GM23248 (cell line): ENCODE measurements at regions not wholly inside any gene's neighbourhood (a gene's known extent, or its start where the extent isn't known, plus 50 kb on each side); places are given as distances from the start of the nearest gene placed in this dataset.
"Not testable (repeated sequence)": the region's sequence is repeated elsewhere in the genome, so short reads cannot be mapped to it uniquely, and the experiment has no call there.

Experiments used
- DNase-seq: peaks from one replicate; pipeline ENCODE4 v3.0.0-alpha.2; 2015
- H2AFZ ChIP-seq: fragments of 200-600 bp; sonication (generic); 2 replicates; pipeline ENCODE4 v1.6.1; 2016; ENCODE audit warnings: antibody characterized with exemption
- H3F3A ChIP-seq: fragments of 200-600 bp; sonication (generic); 2 replicates; pipeline ENCODE4 v1.6.1; 2016; ENCODE audit warnings: mild to moderate bottlenecking, antibody characterized with exemption, mixed run types; ENCODE audit not compliant: insufficient read depth
- H3K27ac ChIP-seq: fragments of 200-600 bp; sonication (generic); 2 replicates; pipeline ENCODE4 v1.5.1; 2016; ENCODE audit warnings: mild to moderate bottlenecking
- H3K27me3 ChIP-seq: fragments of 200-600 bp; sonication (generic); replicated peaks from 2 replicates; pipeline ENCODE4 v1.6.1; 2016; ENCODE audit warnings: mild to moderate bottlenecking; ENCODE audit not compliant: insufficient read depth
- H3K36me3 ChIP-seq: fragments of 200-600 bp; sonication (generic); 2 replicates; pipeline ENCODE4 v1.6.1; 2016; ENCODE audit warnings: low read depth, mild to moderate bottlenecking
- H3K4me1 ChIP-seq: fragments of 200-600 bp; sonication (generic); 2 replicates; pipeline ENCODE4 v1.6.1; 2016; ENCODE audit warnings: mild to moderate bottlenecking; ENCODE audit not compliant: insufficient read depth
- H3K4me2 ChIP-seq: fragments of 200-600 bp; sonication (generic); one replicate; pipeline ENCODE4 v1.6.1; 2016; ENCODE audit warnings: mild to moderate bottlenecking; ENCODE audit not compliant: unreplicated experiment
- H3K4me3 ChIP-seq: fragments of 200-600 bp; sonication (generic); 2 replicates; pipeline ENCODE4 v1.5.1; 2016; ENCODE audit warnings: mild to moderate bottlenecking
- H3K79me2 ChIP-seq: fragments of 200-600 bp; sonication (generic); 2 replicates; pipeline ENCODE4 v1.6.1; 2016; ENCODE audit warnings: mild to moderate bottlenecking; ENCODE audit not compliant: insufficient read depth
- H3K9ac ChIP-seq: fragments of 200-600 bp; sonication (generic); 2 replicates; pipeline ENCODE4 v1.6.1; 2016; ENCODE audit warnings: mild to moderate bottlenecking
- H3K9me2 ChIP-seq: fragments of 200-600 bp; sonication (generic); 2 replicates; pipeline ENCODE4 v1.6.1; 2016; ENCODE audit warnings: mixed run types, mild to moderate bottlenecking, moderate library complexity; ENCODE audit not compliant: insufficient read depth
- H3K9me3 ChIP-seq: fragments of 200-600 bp; sonication (generic); one replicate; pipeline ENCODE4 v1.6.1; 2017; ENCODE audit warnings: low read depth
- H4K20me1 ChIP-seq: fragments of 200-600 bp; sonication (generic); 2 replicates; pipeline ENCODE4 v1.6.0; 2016; ENCODE audit not compliant: insufficient read depth
- EZH2 ChIP-seq: fragments of 200-600 bp; sonication (generic); IDR thresholded peaks from 2 replicates; pipeline ENCODE4 v1.6.1; 2018; ENCODE audit warnings: antibody characterized with exemption, mild to moderate bottlenecking; ENCODE audit not compliant: insufficient read depth, poor library complexity, severe bottlenecking
- EZH2phosphoT487 ChIP-seq: fragments of 200-600 bp; sonication (generic); IDR thresholded peaks from 2 replicates; pipeline ENCODE4 v1.6.1; 2018; ENCODE audit warnings: antibody characterized with exemption, moderate library complexity, mild to moderate bottlenecking, low read depth; ENCODE audit not compliant: insufficient read depth
- WGBS, 2 experiments: methylation state at CpG; one replicate each; pipeline ENCODE4 v1.1.6; 2015 to 2017; ENCODE audit warnings: low lambda C conversion rate in 2 of 2, low coverage in 1 of 2; ENCODE audit errors: missing lambda C conversion rate in 2 of 2; 5-methylcytosine and 5-hydroxymethylcytosine counted together
- in situ Hi-C: fragments of 300-500 bp; cut with MboI; formaldehyde crosslinking; loops from 2 replicates; pipeline ENCODE4 v1.15.0; 2020

GRCh38 chr12:77218278-77218677 lies 152.9 kb upstream of the E2F7 start:
- Histone ChIP-seq H3K9me3 (no peaks in the 10 kb centered on the region), H3K4me2 (no peak overlapping the region), H3K9me2 (no peaks in the 10 kb centered on the region), H3F3A (peaks cover 22% of the 10 kb centered on the region), H3K27ac (no peak overlapping the region), H3K36me3 (no peaks in the 10 kb centered on the region), H2AFZ (no peak overlapping the region), H3K4me3 (no peak overlapping the region), H3K4me1 (peaks cover 20% of the 10 kb centered on the region), H3K9ac (no peak overlapping the region), H3K79me2 (no peaks in the 10 kb centered on the region), H4K20me1 (no peaks in the 10 kb centered on the region), H3K27me3 (no peaks in the 10 kb centered on the region)
- WGBS, 2 experiments, result 92 to 93% methylated on average over 7 of the region's 7 CpGs
- no peak for DNase-seq
- in situ Hi-C loops, result no loop called here
- TF ChIP-seq EZH2 (no peak), EZH2phosphoT487 (no peak)

DNA sequence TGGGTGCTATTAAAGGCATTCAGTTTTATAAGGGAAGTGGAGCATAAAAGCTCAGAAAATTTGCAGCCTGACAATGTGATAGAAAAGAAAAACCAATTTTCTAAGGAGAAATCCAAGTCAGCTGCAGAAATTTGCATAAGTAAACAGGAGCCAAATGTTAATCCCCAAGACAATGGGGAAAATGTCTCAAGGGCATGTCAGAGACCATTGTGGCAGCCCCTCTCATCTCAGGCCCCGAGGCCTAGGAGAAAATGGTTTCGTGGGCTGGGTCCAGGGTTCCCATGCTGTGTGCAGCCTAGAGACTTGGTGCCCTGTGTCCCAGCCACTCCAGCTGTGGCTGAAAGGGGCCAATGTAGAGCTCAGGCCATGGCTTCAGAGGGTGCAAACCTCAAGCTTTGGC lies 150.8 kb upstream of the E2F7 start:
- peaks cover 21% of the 10 kb centered on the region for H3K4me1 ChIP-seq
- H3K27me3 ChIP-seq, in situ Hi-C loops, H3K9ac ChIP-seq, H3K4me3 ChIP-seq, H3K9me3 ChIP-seq, H3K4me2 ChIP-seq, H2AFZ ChIP-seq, H3K36me3 ChIP-seq, H3K27ac ChIP-seq, DNase-seq, H4K20me1 ChIP-seq, H3K79me2 ChIP-seq, H3K9me2 ChIP-seq: not testable (repeated sequence)
- H3F3A ChIP-seq, result peaks cover 22% of the 10 kb centered on the region
- WGBS, 2 experiments, result 94 to 100% methylated on average over 2 of the region's 2 CpGs

DNA sequence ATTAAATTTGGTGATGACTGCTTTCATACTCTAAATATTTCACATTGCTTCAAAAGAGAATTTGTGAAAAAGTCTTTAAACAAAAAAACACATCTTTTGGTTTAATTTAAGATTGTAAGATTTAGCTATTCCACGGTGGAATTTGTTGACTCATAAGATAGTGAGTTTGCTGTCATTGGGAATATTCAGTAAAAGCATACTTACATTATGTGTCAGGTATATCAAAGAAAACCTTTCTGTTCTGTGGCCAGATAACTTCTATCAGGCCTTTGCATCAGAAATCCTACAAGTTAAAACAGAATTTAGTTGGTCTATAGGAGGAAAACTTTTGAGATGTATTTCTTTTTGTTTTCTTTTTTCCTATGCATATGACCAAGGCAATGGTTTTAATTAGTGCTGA lies 148.8 kb upstream of the E2F7 start:
- peak; percentile 58 for DNase-seq

DNA sequence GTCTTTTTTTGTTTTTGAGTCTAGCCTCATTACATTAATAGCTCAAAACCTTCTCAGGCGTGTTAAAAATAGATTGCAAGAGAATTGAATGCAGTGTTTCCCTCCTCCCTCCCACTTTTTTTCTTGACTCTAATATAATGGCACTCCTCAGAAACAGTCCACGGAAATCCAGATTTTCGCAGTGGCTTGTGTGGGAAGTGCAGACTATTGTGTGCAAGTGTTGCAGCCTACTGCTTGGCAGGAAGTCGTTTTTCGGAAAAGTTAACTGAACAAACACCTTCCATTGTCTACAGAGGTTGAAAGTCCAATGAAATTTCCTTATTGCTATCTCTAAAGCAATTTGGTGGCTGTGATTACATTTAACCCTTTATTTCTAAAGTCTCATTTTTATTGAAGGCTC lies 147.9 kb upstream of the E2F7 start:
- H3F3A ChIP-seq, result peaks cover 22% of the 10 kb centered on the region
- no peaks in the 10 kb centered on the region for H3K79me2 ChIP-seq
- H3K4me3 ChIP-seq, result no peak overlapping the region
- no peaks in the 10 kb centered on the region for H3K9me2 ChIP-seq
- H3K9me3 ChIP-seq, result no peaks in the 10 kb centered on the region
- in situ Hi-C loops, result no loop called here
- peak overlapping the region; percentile 83 for H3K4me2 ChIP-seq
- DNase-seq, result no peak
- TF ChIP-seq EZH2, result no peak
- no peaks in the 10 kb centered on the region for H3K36me3 ChIP-seq
- no peak overlapping the region for H2AFZ ChIP-seq
- no peak overlapping the region for H3K27ac ChIP-seq
- no peaks in the 10 kb centered on the region for H4K20me1 ChIP-seq
- H3K9ac ChIP-seq, result no peak overlapping the region
- WGBS, 2 experiments, result 82 to 86% methylated on average over 5 of the region's 5 CpGs
- H3K4me1 ChIP-seq, result peaks cover 21% of the 10 kb centered on the region
- H3K27me3 ChIP-seq, result no peaks in the 10 kb centered on the region

More for the DNA sequence above, 148.8 kb upstream of the E2F7 start:
- H3K4me1 ChIP-seq, result peaks cover 21% of the 10 kb centered on the region
- TF ChIP-seq EZH2, result no peak
- TF ChIP-seq EZH2phosphoT487, result no peak
- H3K4me3 ChIP-seq, result no peak overlapping the region
- WGBS, 2 experiments, result 0% methylated on average over 1 of the region's 1 CpG
- no peaks in the 10 kb centered on the region for H4K20me1 ChIP-seq
- H3K79me2 ChIP-seq, result no peaks in the 10 kb centered on the region
- H3K9ac ChIP-seq, result no peak overlapping the region
- no peaks in the 10 kb centered on the region for H3K36me3 ChIP-seq
- H3K27ac ChIP-seq, result peak overlapping the region; percentile 9
- peaks cover 22% of the 10 kb centered on the region for H3F3A ChIP-seq
- peak overlapping the region; percentile 83 for H3K4me2 ChIP-seq
- H3K27me3 ChIP-seq, result no peaks in the 10 kb centered on the region
- no peak overlapping the region for H2AFZ ChIP-seq
- in situ Hi-C loops, result no loop called here
- no peaks in the 10 kb centered on the region for H3K9me3 ChIP-seq
- no peaks in the 10 kb centered on the region for H3K9me2 ChIP-seq

DNA sequence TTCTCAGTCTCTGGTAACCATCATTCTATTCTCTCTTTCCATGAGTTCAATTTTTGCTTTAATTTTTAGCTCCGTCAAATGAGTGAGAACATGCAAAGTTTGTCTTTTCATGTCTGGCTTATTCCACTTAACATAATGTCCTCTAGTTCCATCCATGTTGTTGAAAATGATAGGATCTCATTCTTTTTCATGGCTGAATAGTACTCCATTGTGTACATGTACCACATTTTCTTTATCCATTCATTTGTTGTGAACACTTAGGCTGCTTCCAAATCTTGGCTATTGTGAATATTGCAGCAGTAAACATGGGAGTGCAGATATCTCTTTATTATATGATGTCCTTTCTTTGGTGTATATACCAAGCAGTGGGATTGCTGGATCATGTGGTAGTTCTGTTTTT lies 145.4 kb upstream of the E2F7 start:
- Histone ChIP-seq H3K27ac (no peak overlapping the region), H3K79me2 (no peaks in the 10 kb centered on the region), H3K4me2 (no peak overlapping the region), H3F3A (peaks cover 22% of the 10 kb centered on the region), H2AFZ (no peak overlapping the region), H3K27me3 (no peaks in the 10 kb centered on the region), H3K9ac (no peak overlapping the region), H3K9me2 (no peaks in the 10 kb centered on the region), H3K4me3 (no peak overlapping the region), H3K9me3 (no peaks in the 10 kb centered on the region), H4K20me1 (no peaks in the 10 kb centered on the region), H3K4me1 (peaks cover 21% of the 10 kb centered on the region), H3K36me3 (no peaks in the 10 kb centered on the region)
- no peak for DNase-seq
- 97 to 100% methylated on average over 1 of the region's 1 CpG for WGBS, 2 experiments
- no peak for TF ChIP-seq EZH2phosphoT487
- TF ChIP-seq EZH2, result no peak
- in situ Hi-C loops, result no loop called here
